PC-3 (cell line): ENCODE measurements at regions not wholly inside any gene's neighbourhood (a gene's known extent, or its start where the extent isn't known, plus 50 kb on each side); places are given as distances from the start of the nearest gene placed in this dataset.

Source experiments
- CTCF ChIP-seq: fragments of 300-600 bp; sonication (generic); conservative IDR thresholded peaks from 2 replicates; pipeline ENCODE4 v1.5.1; 2017; ENCODE audit warnings: antibody characterized with exemption, low read depth, mild to moderate bottlenecking, low read length
- EZH2 ChIP-seq: fragments of 300-600 bp; sonication (generic); IDR thresholded peaks from one replicate; pipeline ENCODE4 v1.6.1; 2017; ENCODE audit warnings: antibody characterized with exemption, mild to moderate bottlenecking, low read length; ENCODE audit not compliant: unreplicated experiment
- EZH2phosphoT487 ChIP-seq: fragments of 300-600 bp; sonication (generic); IDR thresholded peaks from 2 replicates; pipeline ENCODE4 v1.6.1; 2018; ENCODE audit warnings: mild to moderate bottlenecking, antibody characterized with exemption, low read length, borderline replicate concordance

- TF ChIP-seq CTCF (no peak), EZH2 (no peak), EZH2phosphoT487 (no peak)
These were observed 177.3 kb upstream of the FAT1 start for GRCh38 chr4:186900984-186901383.
